Prostate gland (tissue), 2 donors: ENCODE measurements at regions not wholly inside any gene's neighbourhood (a gene's known extent, or its start where the extent isn't known, plus 50 kb on each side); places are given as distances from the start of the nearest gene placed in this dataset.

Experiments
- DNase-seq: peaks from one replicate; pipeline ENCODE4 v3.0.0-alpha.2; 2019; ENCODE audit warnings: low spot score
- H3K27ac ChIP-seq, 2 donors: fragments of 200-600 bp; sonication (generic); 2 replicates each; pipeline ENCODE4 v1.5.1; 2017 to 2019
- H3K27me3 ChIP-seq: fragments of 200-600 bp; sonication (generic); replicated peaks from 2 replicates; pipeline ENCODE4 v1.5.1; 2019; ENCODE audit not compliant: insufficient read depth
- H3K36me3 ChIP-seq, 2 donors: fragments of 200-600 bp; sonication (generic); 1 replicate in 1 of 2; 2 replicates in 1 of 2; pipeline versions ENCODE4 v1.5.1 to v1.8.1; 2017 to 2019
- H3K4me1 ChIP-seq: fragments of 200-600 bp; sonication (generic); replicated peaks from 2 replicates; pipeline ENCODE4 v1.5.1; 2019
- H3K4me3 ChIP-seq, 2 donors: fragments of 200-600 bp; sonication (generic); 2 replicates each; pipeline ENCODE4 v1.5.1; 2017 to 2019
- H3K9me3 ChIP-seq: fragments of 200-600 bp; sonication (generic); 2 replicates; pipeline ENCODE4 v1.5.1; 2017
- POLR2A ChIP-seq: fragments of 450-650 bp; IDR thresholded peaks from one replicate; pipeline ENCODE4 v1.6.1; 2016; ENCODE audit warnings: antibody characterized with exemption, mild to moderate bottlenecking
- POLR2AphosphoS5 ChIP-seq: sonication (generic); formaldehyde crosslinking; IDR thresholded peaks from one replicate; pipeline ENCODE4 v1.6.1; 2017; ENCODE audit warnings: antibody characterized with exemption
- WGBS: methylation state at CpG from one replicate; pipeline ENCODE4 v1.1.5; 2018; 5-methylcytosine and 5-hydroxymethylcytosine counted together
- intact Hi-C: fragments of 100-400 bp; cut with DNase I; formaldehyde crosslinking; loops from one replicate; pipeline ENCODE4 v1.14.2; 2022
- TF ChIP-seq, protein P1 (sequence below), 4 experiments: fragments of 200-600 bp in 2 of 4; fragments of 450-650 bp in 2 of 4; sonication (generic) in 2 of 4; IDR thresholded peaks; 1 replicate in 3 of 4; 2 replicates in 1 of 4; pipeline ENCODE4 v1.5.1; 2016 to 2019; ENCODE audit warnings: antibody characterized with exemption in 4 of 4, mild to moderate bottlenecking in 2 of 4, moderate library complexity in 2 of 4

DNA sequence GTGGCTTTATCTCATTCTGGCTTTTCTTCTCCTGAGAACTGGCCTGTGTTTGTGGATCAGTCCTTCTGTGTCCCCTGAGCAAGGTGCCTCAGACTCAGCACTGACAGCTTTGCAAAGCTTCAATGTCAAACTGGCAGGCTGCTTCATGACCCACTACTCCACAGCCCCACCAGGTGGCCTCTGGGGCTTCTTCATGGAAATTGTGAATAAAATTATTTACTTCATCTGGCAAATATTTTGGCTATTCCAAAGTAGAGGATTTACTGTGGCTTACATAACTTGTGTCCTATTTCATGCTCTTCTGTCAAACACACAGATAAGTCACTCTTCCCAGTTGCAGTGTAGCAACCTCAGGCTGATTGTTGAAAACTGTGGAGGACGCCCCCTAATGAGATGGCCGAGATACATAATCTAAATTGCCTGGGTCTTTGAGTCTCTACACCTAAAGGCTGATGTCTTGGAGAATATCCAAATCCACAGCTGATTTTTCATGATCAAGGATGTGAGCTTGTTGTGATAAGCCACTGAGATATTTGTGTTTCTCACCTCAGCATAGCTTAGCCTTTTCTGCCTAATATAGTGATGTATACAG lies 721.9 kb upstream of the SLC10A2 start:
- WGBS, result 76% methylated on average over 2 of the region's 2 CpGs
- DNase-seq, result no peak
- no peak overlapping the region for H3K4me3 ChIP-seq
- no peaks in the 10 kb centered on the region for H3K27me3 ChIP-seq
- TF ChIP-seq, protein P1, sequence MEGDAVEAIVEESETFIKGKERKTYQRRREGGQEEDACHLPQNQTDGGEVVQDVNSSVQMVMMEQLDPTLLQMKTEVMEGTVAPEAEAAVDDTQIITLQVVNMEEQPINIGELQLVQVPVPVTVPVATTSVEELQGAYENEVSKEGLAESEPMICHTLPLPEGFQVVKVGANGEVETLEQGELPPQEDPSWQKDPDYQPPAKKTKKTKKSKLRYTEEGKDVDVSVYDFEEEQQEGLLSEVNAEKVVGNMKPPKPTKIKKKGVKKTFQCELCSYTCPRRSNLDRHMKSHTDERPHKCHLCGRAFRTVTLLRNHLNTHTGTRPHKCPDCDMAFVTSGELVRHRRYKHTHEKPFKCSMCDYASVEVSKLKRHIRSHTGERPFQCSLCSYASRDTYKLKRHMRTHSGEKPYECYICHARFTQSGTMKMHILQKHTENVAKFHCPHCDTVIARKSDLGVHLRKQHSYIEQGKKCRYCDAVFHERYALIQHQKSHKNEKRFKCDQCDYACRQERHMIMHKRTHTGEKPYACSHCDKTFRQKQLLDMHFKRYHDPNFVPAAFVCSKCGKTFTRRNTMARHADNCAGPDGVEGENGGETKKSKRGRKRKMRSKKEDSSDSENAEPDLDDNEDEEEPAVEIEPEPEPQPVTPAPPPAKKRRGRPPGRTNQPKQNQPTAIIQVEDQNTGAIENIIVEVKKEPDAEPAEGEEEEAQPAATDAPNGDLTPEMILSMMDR (IDR thresholded peaks at IDR 0.05), result no peak
- TF ChIP-seq POLR2A (no peak), POLR2AphosphoS5 (no peak)
- H3K9me3 ChIP-seq, result no peaks in the 10 kb centered on the region
- H3K4me1 ChIP-seq, result no peaks in the 10 kb centered on the region
- H3K36me3 ChIP-seq, result no peaks in the 10 kb centered on the region
- H3K27ac ChIP-seq, result no peak overlapping the region
- intact Hi-C loops, result no loop called here

DNA sequence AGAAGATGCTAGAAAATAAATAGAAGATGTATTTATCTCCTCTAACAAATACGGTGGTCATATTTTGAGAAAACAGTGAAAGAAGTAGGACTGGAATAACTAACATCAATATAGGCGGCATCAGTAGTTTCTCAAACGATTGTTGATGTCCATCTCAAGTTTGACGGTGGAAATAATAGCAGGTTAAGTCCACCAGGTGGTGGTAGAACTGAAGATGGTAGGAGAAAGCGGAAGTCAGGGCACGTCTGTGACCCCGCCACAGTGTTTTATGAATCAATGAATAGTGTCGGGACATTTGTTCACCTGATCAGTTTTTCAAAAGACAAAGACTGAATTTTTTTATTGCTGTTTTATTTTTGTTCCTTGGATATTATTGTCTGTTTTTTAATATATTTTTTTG lies 706.4 kb upstream of the SLC10A2 start:
- 90% methylated on average over 8 of the region's 8 CpGs for WGBS
- TF ChIP-seq POLR2A, result no peak

DNA sequence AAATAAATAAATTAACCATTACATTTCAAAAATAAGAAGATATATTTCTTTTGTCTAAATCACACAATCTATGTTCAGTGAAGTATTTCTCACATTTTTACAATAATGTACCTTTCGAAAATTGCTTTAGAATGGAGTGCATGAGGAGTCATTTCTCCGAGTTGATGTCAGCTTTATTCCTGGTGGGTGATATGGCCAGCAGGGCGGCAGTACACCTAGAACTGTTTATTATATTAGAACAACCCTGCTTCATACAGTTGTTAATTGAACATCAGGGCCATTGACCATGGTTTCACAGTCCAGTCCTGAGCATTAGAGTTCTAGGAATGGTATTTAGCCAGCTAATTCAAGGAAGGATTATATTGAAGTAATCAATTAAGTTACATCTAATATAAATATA lies 696.3 kb upstream of the SLC10A2 start:
- DNase-seq, result no peak
- no peak overlapping the region for H3K4me3 ChIP-seq
- H3K4me1 ChIP-seq, result no peaks in the 10 kb centered on the region
- H3K36me3 ChIP-seq, result no peaks in the 10 kb centered on the region
- H3K9me3 ChIP-seq, result no peaks in the 10 kb centered on the region
- 91% methylated on average over 3 of the region's 3 CpGs for whole genome bisulfite sequencing
- H3K27ac ChIP-seq, result no peak overlapping the region
- H3K27me3 ChIP-seq, result no peaks in the 10 kb centered on the region
- no peak for TF ChIP-seq POLR2A
- TF ChIP-seq, protein P1 (IDR thresholded peaks at IDR 0.05), result no peak
- no peak for TF ChIP-seq POLR2AphosphoS5
- intact Hi-C loops, result no loop called here

More for the DNA sequence above, 706.4 kb upstream of the SLC10A2 start:
- Histone ChIP-seq H3K4me1 (no peaks in the 10 kb centered on the region), H3K27me3 (no peaks in the 10 kb centered on the region), H3K36me3 (no peaks in the 10 kb centered on the region), H3K27ac (no peak overlapping the region), H3K9me3 (no peaks in the 10 kb centered on the region), H3K4me3 (no peak overlapping the region)
- no peak for DNase-seq
- intact Hi-C loops, result no loop called here

DNA sequence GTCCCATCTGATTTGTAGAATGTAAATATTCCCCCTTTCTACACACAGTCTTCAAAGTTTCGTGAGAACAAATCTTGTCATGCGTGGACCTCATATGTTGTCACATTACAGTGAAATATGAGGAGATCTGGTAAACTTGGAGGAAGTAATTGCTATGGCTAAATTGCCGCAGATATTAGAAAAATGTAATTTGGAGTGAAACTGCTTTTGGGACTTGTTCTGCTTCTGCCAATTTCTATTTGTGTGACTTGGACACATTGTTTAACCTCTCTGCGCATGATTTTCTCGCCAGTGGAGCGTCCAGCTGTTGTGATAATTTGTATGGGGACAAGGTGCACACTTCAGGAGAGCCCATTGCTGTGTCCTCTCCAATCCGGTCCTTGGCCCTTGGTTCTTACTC lies 693.1 kb upstream of the SLC10A2 start:
- intact Hi-C loops, result no loop called here
- Histone ChIP-seq H3K36me3 (no peaks in the 10 kb centered on the region), H3K4me1 (no peaks in the 10 kb centered on the region), H3K9me3 (no peaks in the 10 kb centered on the region), H3K27ac (no peak overlapping the region), H3K4me3 (no peak overlapping the region), H3K27me3 (no peaks in the 10 kb centered on the region)
- no peak for DNase-seq
- TF ChIP-seq POLR2A (no peak), POLR2AphosphoS5 (no peak)
- TF ChIP-seq, protein P1 (IDR thresholded peaks at IDR 0.05), result no peak
- 49% methylated on average over 7 of the region's 7 CpGs for WGBS

DNA sequence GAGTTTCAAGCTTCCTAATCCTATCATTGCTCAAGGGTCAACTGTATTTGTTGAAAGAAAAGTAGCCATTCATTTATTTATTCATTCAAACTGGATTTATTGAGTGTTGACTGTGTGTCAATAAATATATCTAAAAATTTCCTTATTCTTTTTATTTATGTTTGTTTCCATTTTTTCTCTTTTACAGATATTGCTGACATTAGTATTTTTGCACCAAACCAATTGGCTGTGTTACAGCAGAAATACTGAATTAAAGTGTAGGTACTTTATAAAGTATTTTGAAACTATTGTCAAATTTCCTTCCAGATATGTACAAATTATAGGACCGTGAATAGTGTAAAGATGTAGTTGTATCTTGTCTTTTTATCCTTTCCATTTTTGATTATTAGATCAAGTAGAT lies 692.0 kb upstream of the SLC10A2 start:
- Histone ChIP-seq H3K36me3 (no peaks in the 10 kb centered on the region), H3K4me1 (no peaks in the 10 kb centered on the region), H3K27me3 (no peaks in the 10 kb centered on the region), H3K9me3 (no peaks in the 10 kb centered on the region), H3K27ac (no peak overlapping the region), H3K4me3 (no peak overlapping the region)
- TF ChIP-seq POLR2AphosphoS5 (no peak), POLR2A (no peak)
- TF ChIP-seq, protein P1 (IDR thresholded peaks at IDR 0.05), result no peak
- intact Hi-C loops, result no loop called here
- 92% methylated on average over 1 of the region's 1 CpG for WGBS
- DNase-seq, result no peak
